Neural progenitor cell (in vitro differentiated cells): ENCODE measurements at regions not wholly inside any gene's neighbourhood (a gene's known extent, or its start where the extent isn't known, plus 50 kb on each side); places are given as distances from the start of the nearest gene placed in this dataset.

Experiments used
- EZH2 ChIP-seq: fragments of 200-600 bp; sonication (generic); IDR thresholded peaks from 2 replicates; pipeline ENCODE4 v1.6.1; 2017; ENCODE audit warnings: antibody characterized with exemption, mild to moderate bottlenecking, moderate library complexity
- EZH2phosphoT487 ChIP-seq: fragments of 200-600 bp; sonication (generic); IDR thresholded peaks from 2 replicates; pipeline ENCODE4 v1.6.1; 2017; ENCODE audit warnings: antibody characterized with exemption
- TF ChIP-seq, protein P1 (sequence below): fragments of 200-600 bp; sonication (generic); IDR thresholded peaks from 2 replicates; pipeline ENCODE4 v1.5.1; 2017; ENCODE audit warnings: antibody characterized with exemption, mild to moderate bottlenecking

DNA sequence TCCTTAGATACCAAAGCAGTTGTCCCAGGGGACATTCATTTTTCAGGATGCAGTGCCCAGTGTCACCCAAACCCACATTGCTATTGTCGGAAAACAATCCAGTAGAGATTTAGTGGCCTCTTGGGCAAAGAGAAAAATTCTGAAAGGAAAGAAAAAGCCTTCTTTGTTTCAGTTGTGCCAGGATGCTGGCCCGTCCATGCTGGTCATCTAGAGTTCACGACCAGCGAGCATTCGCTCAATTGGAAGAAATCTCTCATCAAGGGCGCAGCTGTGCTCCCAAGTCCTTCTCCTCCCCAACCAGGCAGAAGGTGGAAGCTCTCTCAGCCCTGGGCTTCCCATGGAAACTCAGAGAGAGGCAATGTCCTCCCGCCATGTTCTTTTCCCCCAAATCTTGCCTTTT lies 123.7 kb downstream of the MTHFS start:
- TF ChIP-seq, protein P1, sequence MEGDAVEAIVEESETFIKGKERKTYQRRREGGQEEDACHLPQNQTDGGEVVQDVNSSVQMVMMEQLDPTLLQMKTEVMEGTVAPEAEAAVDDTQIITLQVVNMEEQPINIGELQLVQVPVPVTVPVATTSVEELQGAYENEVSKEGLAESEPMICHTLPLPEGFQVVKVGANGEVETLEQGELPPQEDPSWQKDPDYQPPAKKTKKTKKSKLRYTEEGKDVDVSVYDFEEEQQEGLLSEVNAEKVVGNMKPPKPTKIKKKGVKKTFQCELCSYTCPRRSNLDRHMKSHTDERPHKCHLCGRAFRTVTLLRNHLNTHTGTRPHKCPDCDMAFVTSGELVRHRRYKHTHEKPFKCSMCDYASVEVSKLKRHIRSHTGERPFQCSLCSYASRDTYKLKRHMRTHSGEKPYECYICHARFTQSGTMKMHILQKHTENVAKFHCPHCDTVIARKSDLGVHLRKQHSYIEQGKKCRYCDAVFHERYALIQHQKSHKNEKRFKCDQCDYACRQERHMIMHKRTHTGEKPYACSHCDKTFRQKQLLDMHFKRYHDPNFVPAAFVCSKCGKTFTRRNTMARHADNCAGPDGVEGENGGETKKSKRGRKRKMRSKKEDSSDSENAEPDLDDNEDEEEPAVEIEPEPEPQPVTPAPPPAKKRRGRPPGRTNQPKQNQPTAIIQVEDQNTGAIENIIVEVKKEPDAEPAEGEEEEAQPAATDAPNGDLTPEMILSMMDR, result no peak
- TF ChIP-seq EZH2 (no peak), EZH2phosphoT487 (no peak)
